ENCODE measurements at regions not wholly inside any gene's neighbourhood (a gene's known extent, or its start where the extent isn't known, plus 50 kb on each side); places are given as distances from the start of the nearest gene placed in this dataset.

DNA sequence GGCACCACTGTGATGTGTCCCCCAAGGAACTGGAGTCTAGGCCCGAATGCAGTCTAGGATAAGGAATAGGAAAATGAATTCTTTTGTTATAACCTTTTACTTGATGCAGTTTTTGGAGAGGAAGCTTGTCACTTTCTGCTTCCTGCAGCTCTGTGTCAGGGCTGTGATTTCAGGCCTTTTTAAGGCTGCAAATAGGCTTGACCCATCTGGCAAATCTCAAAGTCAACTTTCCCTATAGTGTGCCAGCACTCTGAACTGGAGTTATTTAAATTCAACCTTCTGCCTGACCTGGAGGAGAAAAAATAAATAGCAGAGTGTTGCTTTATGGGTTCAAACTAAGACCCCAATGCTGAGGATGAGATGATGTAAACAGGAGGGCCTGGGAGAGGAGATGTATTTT lies 51.8 kb upstream of the CEP83 start:
- TF ChIP-seq, protein P1, sequence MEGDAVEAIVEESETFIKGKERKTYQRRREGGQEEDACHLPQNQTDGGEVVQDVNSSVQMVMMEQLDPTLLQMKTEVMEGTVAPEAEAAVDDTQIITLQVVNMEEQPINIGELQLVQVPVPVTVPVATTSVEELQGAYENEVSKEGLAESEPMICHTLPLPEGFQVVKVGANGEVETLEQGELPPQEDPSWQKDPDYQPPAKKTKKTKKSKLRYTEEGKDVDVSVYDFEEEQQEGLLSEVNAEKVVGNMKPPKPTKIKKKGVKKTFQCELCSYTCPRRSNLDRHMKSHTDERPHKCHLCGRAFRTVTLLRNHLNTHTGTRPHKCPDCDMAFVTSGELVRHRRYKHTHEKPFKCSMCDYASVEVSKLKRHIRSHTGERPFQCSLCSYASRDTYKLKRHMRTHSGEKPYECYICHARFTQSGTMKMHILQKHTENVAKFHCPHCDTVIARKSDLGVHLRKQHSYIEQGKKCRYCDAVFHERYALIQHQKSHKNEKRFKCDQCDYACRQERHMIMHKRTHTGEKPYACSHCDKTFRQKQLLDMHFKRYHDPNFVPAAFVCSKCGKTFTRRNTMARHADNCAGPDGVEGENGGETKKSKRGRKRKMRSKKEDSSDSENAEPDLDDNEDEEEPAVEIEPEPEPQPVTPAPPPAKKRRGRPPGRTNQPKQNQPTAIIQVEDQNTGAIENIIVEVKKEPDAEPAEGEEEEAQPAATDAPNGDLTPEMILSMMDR (conservative IDR thresholded peaks at IDR 0.05 in 1 of 2, IDR thresholded peaks at IDR 0.05 in 1 of 2; ENCODE audit: extremely low read depth in 1 of 2, insufficient read depth in 1 of 2, low read depth in 1 of 2, low read length in 2 of 2) = no peak
- TF ChIP-seq EZH2 (IDR thresholded peaks at IDR 0.05; ENCODE audit: borderline replicate concordance, low read length) = no peak
